B cell (primary cell): ENCODE measurements at regions not wholly inside any gene's neighbourhood (a gene's known extent, or its start where the extent isn't known, plus 50 kb on each side); places are given as distances from the start of the nearest gene placed in this dataset.

Source experiments
- CTCF ChIP-seq: fragments of 200-600 bp; IDR thresholded peaks from one replicate; pipeline ENCODE4 v1.8.0; 2022; ENCODE audit warnings: antibody characterized with exemption, mild to moderate bottlenecking
- EZH2 ChIP-seq: IDR thresholded peaks from 2 replicates; pipeline ENCODE4 v1.6.1; 2012; ENCODE audit warnings: borderline replicate concordance, low read depth, mild to moderate bottlenecking, moderate library complexity, low read length; ENCODE audit not compliant: insufficient read depth, poor library complexity, severe bottlenecking

GRCh38 chr5:125313555-125313954 lies 567.1 kb upstream of the ZNF608 start:
- TF ChIP-seq CTCF = no peak
- TF ChIP-seq EZH2 = no peak
